ENCODE measurements at regions not wholly inside any gene's neighbourhood (a gene's known extent, or its start where the extent isn't known, plus 50 kb on each side); places are given as distances from the start of the nearest gene placed in this dataset.

DNA sequence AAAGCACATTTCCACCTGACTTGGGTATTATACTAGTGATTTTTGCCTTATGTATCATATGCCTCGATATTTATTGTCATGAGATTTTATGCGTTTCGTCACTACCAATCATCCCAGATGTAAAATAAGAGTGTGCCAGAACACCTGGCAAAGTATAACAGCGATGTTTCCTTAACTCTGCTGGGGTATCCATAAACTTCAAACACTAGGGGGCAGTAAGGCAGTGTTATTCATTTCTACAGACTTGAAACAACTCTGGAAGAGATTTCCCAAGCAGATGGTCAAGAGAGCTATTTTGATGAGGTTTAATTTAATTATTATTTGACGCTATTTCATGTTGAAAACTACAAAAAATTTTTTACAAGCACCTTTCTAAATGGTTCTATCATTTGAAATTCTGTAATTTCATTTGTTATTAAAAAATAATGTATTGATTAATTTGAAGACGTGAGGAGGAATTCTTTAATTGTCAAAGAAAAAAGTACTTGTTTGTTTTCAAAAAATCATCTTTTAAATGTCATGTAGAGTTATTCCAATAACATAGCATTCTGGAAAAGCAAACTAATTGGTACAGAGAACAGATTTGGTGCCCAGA is 388.5 kb upstream of the CTNND2 start:
- Mint-ChIP-seq H3K4me3 (ENCODE audit: unreplicated experiment) (no peak overlapping the region), H3K36me3 (ENCODE audit: unreplicated experiment) (peaks cover 23% of the 10 kb centered on the region), H3K27me3 (ENCODE audit: unreplicated experiment) (peaks cover 2% of the 10 kb centered on the region), H3K4me1 (ENCODE audit: low read depth, unreplicated experiment) (no peaks in the 10 kb centered on the region), H3K27ac (ENCODE audit: unreplicated experiment) (no peak overlapping the region), H3K9me3 (ENCODE audit: unreplicated experiment) (no peaks in the 10 kb centered on the region)
- TF ChIP-seq, protein P1, sequence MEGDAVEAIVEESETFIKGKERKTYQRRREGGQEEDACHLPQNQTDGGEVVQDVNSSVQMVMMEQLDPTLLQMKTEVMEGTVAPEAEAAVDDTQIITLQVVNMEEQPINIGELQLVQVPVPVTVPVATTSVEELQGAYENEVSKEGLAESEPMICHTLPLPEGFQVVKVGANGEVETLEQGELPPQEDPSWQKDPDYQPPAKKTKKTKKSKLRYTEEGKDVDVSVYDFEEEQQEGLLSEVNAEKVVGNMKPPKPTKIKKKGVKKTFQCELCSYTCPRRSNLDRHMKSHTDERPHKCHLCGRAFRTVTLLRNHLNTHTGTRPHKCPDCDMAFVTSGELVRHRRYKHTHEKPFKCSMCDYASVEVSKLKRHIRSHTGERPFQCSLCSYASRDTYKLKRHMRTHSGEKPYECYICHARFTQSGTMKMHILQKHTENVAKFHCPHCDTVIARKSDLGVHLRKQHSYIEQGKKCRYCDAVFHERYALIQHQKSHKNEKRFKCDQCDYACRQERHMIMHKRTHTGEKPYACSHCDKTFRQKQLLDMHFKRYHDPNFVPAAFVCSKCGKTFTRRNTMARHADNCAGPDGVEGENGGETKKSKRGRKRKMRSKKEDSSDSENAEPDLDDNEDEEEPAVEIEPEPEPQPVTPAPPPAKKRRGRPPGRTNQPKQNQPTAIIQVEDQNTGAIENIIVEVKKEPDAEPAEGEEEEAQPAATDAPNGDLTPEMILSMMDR (IDR thresholded peaks at IDR 0.05; ENCODE audit: partially characterized antibody, unreplicated experiment) = peak; percentile 65
- DNase-seq = no peak

DNA sequence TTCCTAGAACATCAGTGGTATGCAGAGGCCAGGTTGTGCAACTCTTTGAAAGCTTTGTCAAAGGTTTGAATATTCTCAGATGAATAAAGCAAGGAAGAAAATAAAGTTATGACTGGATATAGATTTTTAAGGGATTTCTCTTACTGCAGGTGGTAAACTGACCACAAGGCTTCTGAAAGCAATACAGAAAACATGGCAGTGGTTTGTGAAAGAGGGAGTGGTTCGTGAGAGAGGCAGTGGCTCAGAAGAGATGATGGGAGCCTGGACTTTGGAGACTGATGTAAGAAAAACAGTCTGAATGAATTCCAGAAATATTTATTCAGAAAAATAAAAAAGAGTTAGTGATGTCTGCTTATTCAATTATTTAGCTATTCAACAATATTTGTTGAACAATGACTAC is 380.4 kb upstream of the CTNND2 start:
- H3K4me1 Mint-ChIP-seq (ENCODE audit: low read depth, unreplicated experiment) = no peaks in the 10 kb centered on the region
- no peaks in the 10 kb centered on the region for H3K36me3 Mint-ChIP-seq (ENCODE audit: unreplicated experiment)
- no peaks in the 10 kb centered on the region for H3K9me3 Mint-ChIP-seq (ENCODE audit: unreplicated experiment)
- H3K27me3 Mint-ChIP-seq (ENCODE audit: unreplicated experiment) = no peaks in the 10 kb centered on the region
- no peak overlapping the region for H3K27ac Mint-ChIP-seq (ENCODE audit: unreplicated experiment)
- TF ChIP-seq, protein P1 (IDR thresholded peaks at IDR 0.05; ENCODE audit: partially characterized antibody, unreplicated experiment) = no peak
- no peak for DNase-seq
- no peak overlapping the region for H3K4me3 Mint-ChIP-seq (ENCODE audit: unreplicated experiment)

GRCh38 chr5:12277504-12278192 is 373.4 kb upstream of the CTNND2 start:
- Mint-ChIP-seq H3K27ac (ENCODE audit: unreplicated experiment) (no peak overlapping the region), H3K9me3 (ENCODE audit: unreplicated experiment) (no peaks in the 10 kb centered on the region), H3K36me3 (ENCODE audit: unreplicated experiment) (no peaks in the 10 kb centered on the region), H3K4me1 (ENCODE audit: low read depth, unreplicated experiment) (no peaks in the 10 kb centered on the region), H3K4me3 (ENCODE audit: unreplicated experiment) (no peak overlapping the region), H3K27me3 (ENCODE audit: unreplicated experiment) (no peaks in the 10 kb centered on the region)
- DNase-seq = no peak
- TF ChIP-seq, protein P1 (IDR thresholded peaks at IDR 0.05; ENCODE audit: partially characterized antibody, unreplicated experiment) = no peak

DNA sequence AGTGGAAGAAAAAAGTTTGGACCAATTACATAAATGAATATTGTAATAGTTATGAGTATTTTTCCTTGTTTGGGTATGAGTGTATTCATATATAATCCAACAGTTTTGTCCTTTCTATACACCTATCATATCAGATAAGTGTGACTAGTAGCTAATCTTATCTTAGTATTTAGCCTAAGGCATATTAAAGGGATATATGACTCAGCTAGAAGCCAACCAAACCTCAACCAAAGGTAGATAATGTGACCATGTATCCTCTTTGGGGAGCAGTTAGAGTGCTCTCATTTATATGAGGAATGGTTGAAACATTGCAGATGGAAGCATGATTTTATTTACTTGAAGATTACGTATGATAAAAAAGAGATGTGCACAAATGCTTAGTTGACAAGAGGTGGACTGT is 370.0 kb upstream of the CTNND2 start:
- Mint-ChIP-seq H3K4me3 (ENCODE audit: unreplicated experiment) (no peak overlapping the region), H3K27me3 (ENCODE audit: unreplicated experiment) (no peaks in the 10 kb centered on the region), H3K36me3 (ENCODE audit: unreplicated experiment) (no peaks in the 10 kb centered on the region), H3K4me1 (ENCODE audit: low read depth, unreplicated experiment) (no peaks in the 10 kb centered on the region), H3K27ac (ENCODE audit: unreplicated experiment) (no peak overlapping the region), H3K9me3 (ENCODE audit: unreplicated experiment) (no peaks in the 10 kb centered on the region)
- TF ChIP-seq, protein P1 (IDR thresholded peaks at IDR 0.05; ENCODE audit: partially characterized antibody, unreplicated experiment) = no peak
- no peak for DNase-seq

DNA sequence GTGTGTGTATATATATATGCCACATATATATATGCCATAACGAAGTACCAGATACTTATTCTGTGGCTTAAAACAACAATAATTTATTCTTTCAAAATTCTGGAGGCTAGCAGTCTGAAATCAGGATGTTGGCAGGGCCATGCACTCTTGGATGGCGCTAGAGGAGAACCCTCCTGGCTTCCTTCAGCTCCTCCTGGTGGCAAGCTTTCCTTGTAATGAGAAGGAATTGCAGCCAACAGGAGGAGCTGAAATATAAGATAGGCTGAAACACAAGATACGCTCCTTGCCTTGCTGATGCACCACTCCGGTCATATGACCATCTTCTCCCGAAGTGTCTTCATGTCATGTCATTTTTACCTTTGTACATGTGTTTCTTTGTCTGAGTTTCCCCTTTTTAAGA is 368.1 kb upstream of the CTNND2 start:
- no peaks in the 10 kb centered on the region for H3K27me3 Mint-ChIP-seq (ENCODE audit: unreplicated experiment)
- H3K27ac Mint-ChIP-seq (ENCODE audit: unreplicated experiment) = no peak overlapping the region
- no peaks in the 10 kb centered on the region for H3K9me3 Mint-ChIP-seq (ENCODE audit: unreplicated experiment)
- TF ChIP-seq, protein P1 (IDR thresholded peaks at IDR 0.05; ENCODE audit: partially characterized antibody, unreplicated experiment) = no peak
- no peaks in the 10 kb centered on the region for H3K36me3 Mint-ChIP-seq (ENCODE audit: unreplicated experiment)
- H3K4me1 Mint-ChIP-seq (ENCODE audit: low read depth, unreplicated experiment) = no peaks in the 10 kb centered on the region
- no peak overlapping the region for H3K4me3 Mint-ChIP-seq (ENCODE audit: unreplicated experiment)
- DNase-seq = peak; percentile 20
